AG04449 (cell line): ENCODE measurements at regions not wholly inside any gene's neighbourhood (a gene's known extent, or its start where the extent isn't known, plus 50 kb on each side); places are given as distances from the start of the nearest gene placed in this dataset.
A peak's percentile ranks its signal among the peaks of the same experiment; 100 is the strongest.

ENCODE experiments used
- CTCF ChIA-PET: fragments of 350-600 bp; formaldehyde crosslinking; extraction: SDS; loops from one replicate; lab custom pipeline; 2021; ENCODE audit warnings: antibody characterized with exemption; lab: Yijun Ruan, JAX
- POLR2A ChIA-PET: fragments of 400-600, 350-600 bp; formaldehyde crosslinking; extraction: SDS; loops from one replicate; lab custom pipeline; 2020; ENCODE audit warnings: antibody characterized with exemption, inconsistent platforms; lab: Yijun Ruan, JAX
- DNase-seq: peaks from one replicate; pipeline ENCODE4 v3.0.0-alpha.2; 2010; ENCODE audit warnings: low read depth, low spot score
- H3K4me3 ChIP-seq: 2 replicates; pipeline ENCODE4 v1.5.1; 2011; ENCODE audit warnings: low read depth, mild to moderate bottlenecking, control low read depth, low read length
- CTCF ChIP-seq: IDR thresholded peaks from one replicate; pipeline ENCODE4 v1.5.1; 2011; ENCODE audit warnings: mild to moderate bottlenecking, moderate library complexity, low read length, control low read depth, inconsistent platforms; ENCODE audit not compliant: insufficient read depth; ENCODE audit errors: missing control alignments

DNA sequence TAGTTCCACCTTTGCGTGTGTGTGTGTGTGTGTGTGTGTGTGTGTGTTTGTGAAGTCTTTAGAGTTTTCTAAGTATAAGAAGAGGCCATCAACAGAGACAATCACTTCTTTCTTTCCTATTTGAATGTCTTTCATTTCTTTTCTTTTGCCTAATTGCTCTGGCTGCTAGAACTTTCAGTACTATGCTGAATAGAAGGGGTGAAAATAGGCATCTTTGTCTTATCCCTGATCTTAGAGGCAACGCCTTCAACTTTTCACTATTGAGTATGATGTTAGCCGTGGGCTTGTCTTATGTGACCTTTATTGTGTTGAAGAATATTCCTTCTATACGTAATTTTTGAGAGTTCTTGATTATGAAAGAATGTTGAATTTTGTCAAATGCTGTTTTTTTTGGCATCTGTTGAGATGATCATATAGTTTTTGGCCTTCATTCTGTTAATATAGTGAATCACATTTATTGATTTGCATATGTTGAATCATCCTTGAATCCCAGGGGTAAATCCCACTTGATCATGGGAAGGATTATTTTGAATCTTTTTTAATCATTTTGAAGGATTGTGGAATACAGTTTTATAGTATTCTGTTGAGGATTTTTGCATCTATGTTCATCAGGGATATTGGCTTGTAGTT lies 134.8 kb upstream of the CD180 start:
- ChIA-PET CTCF (no interaction called here), POLR2A (no interaction called here)
- no peak for DNase-seq
- no peak overlapping the region for H3K4me3 ChIP-seq
- no peak for TF ChIP-seq CTCF

DNA sequence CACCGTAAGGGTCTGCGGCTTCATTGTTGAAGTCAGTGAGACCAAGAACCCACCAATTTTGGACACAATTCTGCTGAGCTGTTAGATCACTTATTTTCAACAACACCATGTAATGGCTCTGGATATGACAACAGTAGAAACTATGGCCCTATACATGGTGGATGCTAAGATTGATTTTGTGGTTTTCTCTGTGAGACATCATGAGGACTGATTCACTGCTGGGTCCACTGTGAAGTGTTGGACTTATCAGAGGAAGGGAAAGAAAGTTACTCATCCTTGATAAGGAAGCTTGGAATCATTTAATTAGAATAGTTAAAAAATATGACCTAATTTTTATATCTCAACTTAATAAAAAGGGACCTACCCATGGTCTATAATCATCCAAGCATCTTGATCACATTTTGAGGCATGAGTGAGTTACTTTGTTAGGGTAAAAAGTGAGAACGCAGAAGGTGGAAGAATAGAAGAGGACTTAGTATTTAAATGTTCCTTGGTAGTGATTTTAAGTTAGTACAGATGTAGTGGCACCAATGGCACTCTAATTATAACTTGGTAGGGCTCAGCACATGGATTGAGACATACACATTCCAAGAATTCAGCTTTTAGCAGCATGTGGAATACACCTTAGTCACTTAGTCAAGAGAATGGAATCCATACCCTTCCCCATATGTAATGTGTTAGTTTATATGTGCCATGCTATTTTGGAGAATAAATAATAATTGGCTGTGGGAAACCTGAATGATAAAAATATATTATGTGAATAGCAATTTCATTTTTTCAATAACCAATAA lies 123.5 kb upstream of the CD180 start:
- no peak for DNase-seq
- no peak for TF ChIP-seq CTCF
- ChIA-PET CTCF (no interaction called here), POLR2A (no interaction called here)
- no peak overlapping the region for H3K4me3 ChIP-seq

- CTCF ChIA-PET = interaction anchor here (1.8 kb wide), 1 partner anchor 13 kb away, joined by 4 read pairs; no protein-coding TSS in a partner anchor
- DNase-seq = no peak
- TF ChIP-seq CTCF = no peak
- POLR2A ChIA-PET = no interaction called here
- H3K4me3 ChIP-seq = no peak overlapping the region
Measured at GRCh38 chr5:67318746-67319145, 122.1 kb upstream of the CD180 start.

- no peak overlapping the region for H3K4me3 ChIP-seq
- ChIA-PET CTCF (no interaction called here), POLR2A (no interaction called here)
- no peak for TF ChIP-seq CTCF
- no peak for DNase-seq
Measured at GRCh38 chr5:67317603-67318002, 121.0 kb upstream of the CD180 start.

GRCh38 chr5:67316695-67317094 lies 120.1 kb upstream of the CD180 start:
- no peak for TF ChIP-seq CTCF
- no peak for DNase-seq
- POLR2A ChIA-PET = no interaction called here
- CTCF ChIA-PET = no interaction called here
- no peak overlapping the region for H3K4me3 ChIP-seq

DNA sequence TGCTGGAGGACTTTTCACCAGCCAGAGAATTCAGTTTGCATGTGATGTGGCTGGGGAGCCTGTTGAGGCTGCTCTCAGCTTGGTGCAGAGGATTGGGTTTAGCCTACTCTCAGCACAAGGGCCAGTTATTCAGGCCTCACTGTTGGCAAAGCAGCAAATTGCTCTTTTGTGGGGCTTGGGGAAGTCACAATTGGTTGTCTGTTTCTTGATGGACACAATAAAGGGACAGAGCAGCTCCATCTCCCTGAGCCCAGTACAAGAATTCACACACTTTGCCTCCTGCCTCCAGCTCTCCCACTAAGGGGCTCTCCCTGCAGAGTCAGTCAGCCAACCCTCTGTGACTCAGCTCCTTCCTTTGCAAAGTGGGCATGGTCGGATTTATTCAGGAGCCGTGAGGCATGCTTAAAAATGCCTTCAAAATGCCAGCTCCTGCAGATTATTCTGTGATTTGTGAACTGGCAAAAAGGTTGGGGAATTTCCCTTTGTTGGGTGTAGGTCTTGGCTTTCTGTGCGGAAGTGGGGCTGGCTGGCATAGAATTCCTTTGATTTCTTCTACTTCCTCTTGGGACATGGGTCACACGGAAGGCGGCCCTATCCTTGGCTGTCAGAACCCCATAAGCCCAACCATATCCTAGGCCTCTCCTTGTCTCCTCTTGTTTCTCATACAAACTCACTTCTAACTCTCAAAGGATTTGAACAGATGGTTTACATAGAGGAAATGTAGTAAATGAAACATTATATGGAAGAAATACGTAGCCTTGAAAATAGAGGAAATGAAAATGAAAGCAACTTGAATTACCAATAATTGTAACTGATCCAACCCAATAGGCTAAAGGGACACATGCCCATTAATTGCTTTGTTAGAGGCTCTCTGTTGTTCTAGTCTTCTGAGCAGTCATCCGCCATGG lies 118.7 kb upstream of the CD180 start:
- peak; percentile 26 for DNase-seq
- TF ChIP-seq CTCF = no peak
- ChIA-PET CTCF (interaction anchor here (1.1 to 1.2 kb wide), 2 partner anchors 11 to 937 kb away, joined by 3 to 4 read pairs; no protein-coding TSS in a partner anchor), POLR2A (no interaction called here)
- H3K4me3 ChIP-seq = peak overlapping the region; percentile 15; the same call in 1 of the 2 replicates
